IMR-90 (cell line): ENCODE measurements at regions not wholly inside any gene's neighbourhood (a gene's known extent, or its start where the extent isn't known, plus 50 kb on each side); places are given as distances from the start of the nearest gene placed in this dataset.

ENCODE experiments used
- ATAC-seq: fragments of 200-7000 bp; cut with Tn5 transposase; 2 replicates; pipeline ENCODE4 v1.9.1; 2020; ENCODE audit warnings: low read depth, mild to moderate bottlenecking, moderate library complexity
- BruUV-seq: library from RNA; stranded (reverse); fragments of 400-500 nt; replicated peaks from 2 replicates; lab custom pipeline; 2021; lab: Mats Ljungman, UMichigan
- CTCF ChIA-PET: fragments of 300-600 bp; formaldehyde crosslinking; extraction: SDS; loops from one replicate; lab custom pipeline; 2021; ENCODE audit warnings: antibody characterized with exemption; lab: Yijun Ruan, JAX
- POLR2A ChIA-PET: fragments of 300-600 bp; sonication (Branson Sonifier 250); formaldehyde crosslinking; loops from one replicate; lab custom pipeline; 2022; ENCODE audit warnings: antibody characterized with exemption; ENCODE audit not compliant: unreplicated experiment; lab: Charles Lee
- DNase-seq: peaks from one replicate; pipeline ENCODE4 v3.0.0; 2013
- H2AFZ ChIP-seq: replicated peaks from 2 replicates; pipeline ENCODE3; 2013; ENCODE audit warnings: low read length, mild to moderate bottlenecking; ENCODE audit not compliant: poor library complexity
- H2AK5ac ChIP-seq: 2 replicates; pipeline ENCODE4 v1.6.1; 2013; ENCODE audit warnings: low read depth, low read length, inconsistent platforms
- H2AK9ac ChIP-seq: replicated peaks from 2 replicates; pipeline ENCODE3; 2013; ENCODE audit warnings: mild to moderate bottlenecking, low read depth, low read length, moderate library complexity; ENCODE audit not compliant: poor library complexity
- H2BK120ac ChIP-seq: 2 replicates; pipeline ENCODE4 v1.6.1; 2013; ENCODE audit warnings: low read depth, low read length, inconsistent platforms
- H2BK15ac ChIP-seq: 3 replicates; pipeline ENCODE4 v1.6.1; 2013; ENCODE audit warnings: low read depth, low read length, inconsistent platforms
- H2BK20ac ChIP-seq: 2 replicates; pipeline ENCODE4 v1.6.1; 2013; ENCODE audit warnings: low read depth, mild to moderate bottlenecking, inconsistent platforms, low read length, moderate library complexity
- H2BK5ac ChIP-seq: 2 replicates; pipeline ENCODE4 v1.6.1; 2013; ENCODE audit warnings: mild to moderate bottlenecking, low read depth, low read length, inconsistent platforms; ENCODE audit not compliant: poor library complexity, severe bottlenecking
- H3K14ac ChIP-seq: replicated peaks from 2 replicates; pipeline ENCODE4 v1.6.1; 2013; ENCODE audit warnings: low read depth, low read length, inconsistent platforms
- H3K18ac ChIP-seq: 2 replicates; pipeline ENCODE4 v1.6.1; 2013; ENCODE audit warnings: low read depth, low read length, control low read depth
- H3K23ac ChIP-seq: 2 replicates; pipeline ENCODE4 v1.6.1; 2013; ENCODE audit warnings: low read depth, low read length, inconsistent platforms
- H3K27ac ChIP-seq: 2 replicates; pipeline ENCODE4 v1.5.1; 2013; ENCODE audit warnings: mild to moderate bottlenecking, control low read depth, low read length; ENCODE audit not compliant: insufficient read depth
- H3K27me3 ChIP-seq: 2 replicates; pipeline ENCODE4 v1.6.1; 2013; ENCODE audit warnings: low read length; ENCODE audit not compliant: control insufficient read depth, insufficient read depth
- H3K36me3 ChIP-seq: 2 replicates; pipeline ENCODE4 v1.6.1; 2013; ENCODE audit warnings: low read length, mixed read lengths; ENCODE audit not compliant: control insufficient read depth, insufficient read depth
- H3K4ac ChIP-seq: 2 replicates; pipeline ENCODE4 v1.6.1; 2013; ENCODE audit warnings: low read depth, low read length, inconsistent platforms
- H3K4me1 ChIP-seq: 2 replicates; pipeline ENCODE4 v1.6.1; 2013; ENCODE audit warnings: low read length, mixed read lengths; ENCODE audit not compliant: control insufficient read depth, insufficient read depth
- H3K4me2 ChIP-seq: 2 replicates; pipeline ENCODE4 v1.6.1; 2013; ENCODE audit warnings: low read depth, mild to moderate bottlenecking, control low read depth, low read length, moderate library complexity
- H3K4me3 ChIP-seq: 2 replicates; pipeline ENCODE4 v1.5.1; 2013; ENCODE audit warnings: low read depth, mild to moderate bottlenecking, control low read depth, low read length, moderate library complexity; ENCODE audit not compliant: insufficient read depth
- H3K56ac ChIP-seq: 2 replicates; pipeline ENCODE4 v1.6.1; 2013; ENCODE audit warnings: low read length, inconsistent platforms; ENCODE audit not compliant: insufficient read depth; ENCODE audit errors: extremely low read depth
- H3K79me1 ChIP-seq, 2 experiments: 2 replicates each; pipeline ENCODE4 v1.6.1; 2013; ENCODE audit warnings: low read length in 2 of 2, inconsistent platforms in 1 of 2, low read depth in 1 of 2
- H3K9ac ChIP-seq: 2 replicates; pipeline ENCODE4 v1.6.1; 2013; ENCODE audit warnings: low read depth, low read length, control low read depth
- H3K9me1 ChIP-seq: 2 replicates; pipeline ENCODE4 v1.6.1; 2013; ENCODE audit warnings: low read length, inconsistent platforms; ENCODE audit not compliant: insufficient read depth
- H3K9me3 ChIP-seq: 2 replicates; pipeline ENCODE4 v1.6.1; 2013; ENCODE audit warnings: low read length; ENCODE audit not compliant: control insufficient read depth, insufficient read depth
- H4K20me1 ChIP-seq: 2 replicates; pipeline ENCODE4 v1.6.1; 2013; ENCODE audit warnings: low read length, inconsistent platforms; ENCODE audit not compliant: insufficient read depth
- H4K5ac ChIP-seq: 2 replicates; pipeline ENCODE4 v1.6.1; 2013; ENCODE audit warnings: mild to moderate bottlenecking, low read depth, low read length, control low read depth
- H4K8ac ChIP-seq, 2 experiments: 2 replicates each; pipeline ENCODE4 v1.6.1; 2013; ENCODE audit warnings: low read depth in 2 of 2, low read length in 2 of 2, control low read depth in 1 of 2, inconsistent platforms in 1 of 2
- H4K91ac ChIP-seq: 2 replicates; pipeline ENCODE4 v1.6.1; 2013; ENCODE audit warnings: low read depth, low read length, inconsistent platforms; ENCODE audit not compliant: insufficient read depth
- MAFK ChIP-seq: IDR thresholded peaks from 2 replicates; pipeline ENCODE4 v1.6.1; 2012; ENCODE audit warnings: low read depth, low read length, improper control_type of control experiment
- RFX5 ChIP-seq: IDR thresholded peaks from 2 replicates; pipeline ENCODE4 v1.8.0; 2012; ENCODE audit warnings: low read depth, mild to moderate bottlenecking, low read length, moderate library complexity
- WGBS, 2 experiments: methylation state at CpG; one replicate each; pipeline versions ENCODE4 v1.1.5 to v1.1.7; 2013; ENCODE audit warnings: missing lambda C conversion rate in 2 of 2; ENCODE audit not compliant: insufficient read length in 1 of 2; ENCODE audit errors: extremely low coverage in 2 of 2; 5-methylcytosine and 5-hydroxymethylcytosine counted together
- dilution Hi-C: fragments of 300-500 bp; cut with HindIII; formaldehyde crosslinking; loops from one replicate; pipeline ENCODE4 v1.14.3; 2018; ENCODE audit warnings: low sequenced_read_pairs; ENCODE audit not compliant: unreplicated experiment
- in situ Hi-C: fragments of 300-500 bp; cut with MboI; formaldehyde crosslinking; loops from 3 replicates; pipeline ENCODE4 v1.14.3; 2019; ENCODE audit warnings: low sequenced_read_pairs, inconsistent platforms, mixed read lengths
- intact Hi-C: fragments of 100-400 bp; cut with micrococcal nuclease; formaldehyde crosslinking; loops from 2 replicates; pipeline ENCODE4 v1.10.0; 2022

GRCh38 chr4:173899813-173900212 lies 369.8 kb upstream of the HAND2 start:
- intact Hi-C loops, result no loop called here
- WGBS, 2 experiments, result no CpG with 5 or more reads among the region's 2 CpGs
- Histone ChIP-seq H3K4me1 (no peaks in the 10 kb centered on the region), H3K9me3 (no peaks in the 10 kb centered on the region), H3K23ac (no peak overlapping the region), H3K9me1 (no peaks in the 10 kb centered on the region), H2AK9ac (no peak overlapping the region), H3K18ac (no peak overlapping the region), H4K8ac (no peak overlapping the region), H3K4me3 (no peak overlapping the region), H3K9ac (no peak overlapping the region), H3K36me3 (no peaks in the 10 kb centered on the region), H3K14ac (no peak overlapping the region), H3K79me1 (no peaks in the 10 kb centered on the region), H2AFZ (no peak overlapping the region), H3K4ac (no peak overlapping the region), H3K27me3 (no peaks in the 10 kb centered on the region), H4K91ac (no peak overlapping the region), H2BK120ac (no peak overlapping the region), H2BK20ac (no peak overlapping the region), H4K20me1 (no peaks in the 10 kb centered on the region), H2BK5ac (no peak overlapping the region), H3K56ac (no peak overlapping the region), H2AK5ac (no peak overlapping the region), H3K4me2 (no peak overlapping the region), H4K5ac (no peak overlapping the region), H3K27ac (no peak overlapping the region), H2BK15ac (no peak overlapping the region)
- TF ChIP-seq RFX5 (no peak), MAFK (no peak)
- no TSS peak for BruUV-seq
- DNase-seq, result no peak
- in situ Hi-C loops, result no loop called here
- no peak for ATAC-seq
- dilution Hi-C loops, result no loop called here
- ChIA-PET POLR2A (no interaction called here), CTCF (no interaction called here)
